ENCODE measurements at regions not wholly inside any gene's neighbourhood (a gene's known extent, or its start where the extent isn't known, plus 50 kb on each side); places are given as distances from the start of the nearest gene placed in this dataset.

DNA sequence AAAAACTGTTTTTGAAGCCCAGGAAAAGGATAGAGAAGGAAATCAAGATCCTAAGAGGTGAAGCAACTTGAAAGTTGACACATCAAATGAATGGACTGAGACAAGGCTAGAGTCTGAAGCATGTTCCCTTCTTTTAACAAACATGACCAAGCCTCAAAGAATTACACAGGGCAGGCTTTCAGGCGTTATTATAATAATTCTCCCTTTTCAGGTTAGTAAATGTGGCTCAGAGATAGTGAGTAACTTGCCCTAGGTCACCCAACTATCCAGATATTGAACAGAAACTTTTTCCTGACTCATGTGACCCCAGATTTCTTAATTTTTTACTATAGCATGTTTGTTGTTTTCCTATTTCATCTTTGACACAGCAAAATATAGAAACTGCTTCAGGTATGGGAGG, 91.7 kb downstream of the PPP1R2C start:
- TF ChIP-seq EZH2 (IDR thresholded peaks at IDR 0.05; ENCODE audit: borderline replicate concordance, low read depth, low read length, severe bottlenecking): no peak
- TF ChIP-seq, protein P1, sequence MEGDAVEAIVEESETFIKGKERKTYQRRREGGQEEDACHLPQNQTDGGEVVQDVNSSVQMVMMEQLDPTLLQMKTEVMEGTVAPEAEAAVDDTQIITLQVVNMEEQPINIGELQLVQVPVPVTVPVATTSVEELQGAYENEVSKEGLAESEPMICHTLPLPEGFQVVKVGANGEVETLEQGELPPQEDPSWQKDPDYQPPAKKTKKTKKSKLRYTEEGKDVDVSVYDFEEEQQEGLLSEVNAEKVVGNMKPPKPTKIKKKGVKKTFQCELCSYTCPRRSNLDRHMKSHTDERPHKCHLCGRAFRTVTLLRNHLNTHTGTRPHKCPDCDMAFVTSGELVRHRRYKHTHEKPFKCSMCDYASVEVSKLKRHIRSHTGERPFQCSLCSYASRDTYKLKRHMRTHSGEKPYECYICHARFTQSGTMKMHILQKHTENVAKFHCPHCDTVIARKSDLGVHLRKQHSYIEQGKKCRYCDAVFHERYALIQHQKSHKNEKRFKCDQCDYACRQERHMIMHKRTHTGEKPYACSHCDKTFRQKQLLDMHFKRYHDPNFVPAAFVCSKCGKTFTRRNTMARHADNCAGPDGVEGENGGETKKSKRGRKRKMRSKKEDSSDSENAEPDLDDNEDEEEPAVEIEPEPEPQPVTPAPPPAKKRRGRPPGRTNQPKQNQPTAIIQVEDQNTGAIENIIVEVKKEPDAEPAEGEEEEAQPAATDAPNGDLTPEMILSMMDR (IDR thresholded peaks at IDR 0.05; ENCODE audit: borderline replicate concordance, extremely low read depth, low read length, poor library complexity, severe bottlenecking): no peak
